Hepatocyte (in vitro differentiated cells): ENCODE measurements at regions not wholly inside any gene's neighbourhood (a gene's known extent, or its start where the extent isn't known, plus 50 kb on each side); places are given as distances from the start of the nearest gene placed in this dataset.

ENCODE experiments used
- CTCF ChIP-seq: fragments of 200-600 bp; sonication (generic); IDR thresholded peaks from 2 replicates; pipeline ENCODE4 v1.5.1; 2016; ENCODE audit warnings: antibody characterized with exemption, mild to moderate bottlenecking; ENCODE audit not compliant: poor library complexity
- EZH2 ChIP-seq: fragments of 200-600 bp; sonication (generic); IDR thresholded peaks from 2 replicates; pipeline ENCODE4 v1.6.1; 2016; ENCODE audit warnings: antibody characterized with exemption, mild to moderate bottlenecking, borderline replicate concordance

DNA sequence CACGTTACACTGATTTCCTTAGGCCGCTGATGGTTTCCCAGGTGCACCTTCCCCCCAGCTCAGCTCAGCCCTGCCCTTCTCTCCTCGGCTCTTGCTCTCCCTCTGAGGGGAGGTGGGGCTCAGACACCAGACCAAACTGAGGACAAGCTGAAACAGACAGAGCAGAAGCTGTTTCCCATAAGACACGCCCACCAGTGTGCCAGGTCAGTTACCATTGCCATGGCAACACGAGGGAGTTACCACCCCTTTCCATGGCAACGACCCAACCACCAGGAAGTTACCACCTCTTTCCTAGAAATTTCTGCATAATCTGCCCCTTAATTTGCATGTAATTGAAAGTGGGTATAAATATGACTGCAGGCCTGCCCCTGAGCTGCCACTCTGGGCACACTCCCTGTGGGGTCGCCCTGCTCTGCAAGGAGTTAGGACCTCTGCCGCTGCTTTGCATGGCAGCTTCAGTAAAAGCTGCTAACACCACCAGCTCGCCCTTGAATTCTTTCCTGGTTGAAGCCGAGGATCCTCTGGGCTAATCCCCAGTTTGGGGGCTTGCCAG is 120.9 kb upstream of the SMIM21 start:
- TF ChIP-seq EZH2 (no peak), CTCF (no peak)
